A549 (cell line): ENCODE measurements at regions not wholly inside any gene's neighbourhood (a gene's known extent, or its start where the extent isn't known, plus 50 kb on each side); places are given as distances from the start of the nearest gene placed in this dataset.

Experiments used
- JUN ChIP-seq, 2 experiments: fragments of >200 bp; sonication (Bioruptor Twin); formaldehyde crosslinking; IDR thresholded peaks; 2 replicates in 1 of 2; 3 replicates in 1 of 2; pipeline ENCODE4 v1.6.1; 2016 to 2017
- SMC3 ChIP-seq: fragments of >200 bp; sonication (Bioruptor Twin); formaldehyde crosslinking; IDR thresholded peaks from 3 replicates; pipeline ENCODE4 v1.6.1; 2018; ENCODE audit warnings: inconsistent platforms
- TF ChIP-seq, protein P1 (sequence below): fragments of >200 bp; sonication (Bioruptor Twin); formaldehyde crosslinking; IDR thresholded peaks from 3 replicates; pipeline ENCODE4 v1.5.1; 2016

DNA sequence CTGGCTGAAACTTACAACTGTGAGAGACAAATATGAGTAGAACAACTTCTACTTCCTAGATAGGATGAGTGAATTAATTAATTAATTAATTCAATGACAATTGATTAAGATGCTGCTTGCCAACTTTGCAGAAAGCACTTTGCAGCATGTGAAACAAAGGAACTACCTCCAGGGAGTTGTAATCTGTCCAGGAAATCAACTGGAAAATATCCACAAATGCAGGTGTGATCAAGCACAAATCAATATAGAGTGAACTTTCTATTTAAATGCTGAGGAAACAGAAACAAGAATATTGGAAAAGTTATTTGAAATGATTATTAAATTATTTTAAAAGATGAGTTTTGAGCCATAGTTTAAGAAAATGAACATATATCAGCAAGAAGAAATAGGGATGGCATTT lies 163.9 kb upstream of the ARID2 start:
- TF ChIP-seq JUN (IDR thresholded peaks at IDR 0.05) (no peak), SMC3 (no peak)
- TF ChIP-seq, protein P1, sequence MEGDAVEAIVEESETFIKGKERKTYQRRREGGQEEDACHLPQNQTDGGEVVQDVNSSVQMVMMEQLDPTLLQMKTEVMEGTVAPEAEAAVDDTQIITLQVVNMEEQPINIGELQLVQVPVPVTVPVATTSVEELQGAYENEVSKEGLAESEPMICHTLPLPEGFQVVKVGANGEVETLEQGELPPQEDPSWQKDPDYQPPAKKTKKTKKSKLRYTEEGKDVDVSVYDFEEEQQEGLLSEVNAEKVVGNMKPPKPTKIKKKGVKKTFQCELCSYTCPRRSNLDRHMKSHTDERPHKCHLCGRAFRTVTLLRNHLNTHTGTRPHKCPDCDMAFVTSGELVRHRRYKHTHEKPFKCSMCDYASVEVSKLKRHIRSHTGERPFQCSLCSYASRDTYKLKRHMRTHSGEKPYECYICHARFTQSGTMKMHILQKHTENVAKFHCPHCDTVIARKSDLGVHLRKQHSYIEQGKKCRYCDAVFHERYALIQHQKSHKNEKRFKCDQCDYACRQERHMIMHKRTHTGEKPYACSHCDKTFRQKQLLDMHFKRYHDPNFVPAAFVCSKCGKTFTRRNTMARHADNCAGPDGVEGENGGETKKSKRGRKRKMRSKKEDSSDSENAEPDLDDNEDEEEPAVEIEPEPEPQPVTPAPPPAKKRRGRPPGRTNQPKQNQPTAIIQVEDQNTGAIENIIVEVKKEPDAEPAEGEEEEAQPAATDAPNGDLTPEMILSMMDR: no peak
